ENCODE measurements at regions not wholly inside any gene's neighbourhood (a gene's known extent, or its start where the extent isn't known, plus 50 kb on each side); places are given as distances from the start of the nearest gene placed in this dataset.

- Histone ChIP-seq H3K9me3 (ENCODE audit: control insufficient read depth in 4 of 4, insufficient read depth in 3 of 4, low read length in 3 of 4) (peaks cover 0 to 4% (median 1%) of the 10 kb centered on the region in 4 donors), H3K27ac (ENCODE audit: low read depth in 1 of 2, low read length in 1 of 2) (no peak overlapping the region), H3K9ac (ENCODE audit: insufficient read depth in 1 of 2, low read length in 2 of 2) (no peak overlapping the region), H3K4me1 (ENCODE audit: control insufficient read depth in 5 of 5, insufficient read depth in 5 of 5, low read length in 5 of 5) (no peaks in the 10 kb centered on the region), H3K27me3 (ENCODE audit: control insufficient read depth in 3 of 3, insufficient read depth in 3 of 3, low read length in 2 of 3) (no peaks in the 10 kb centered on the region), H3K4me3 (no peak overlapping the region), H3K36me3 (ENCODE audit: control insufficient read depth in 4 of 4, insufficient read depth in 4 of 4, low read length in 4 of 4) (no peaks in the 10 kb centered on the region)
- no peak for TF ChIP-seq CTCF (IDR thresholded peaks at IDR 0.05; ENCODE audit: control extremely low read depth, extremely low read depth)
- no peak for ATAC-seq (ENCODE audit: insufficient read depth, low FRiP score)
- DNase-seq, result no peak
- 52 to 90% methylated on average over 1 of the region's 1 CpG for WGBS, 2 donors
Measured at GRCh38 chr5:22928821-22929482, 75.8 kb upstream of the CDH12 start.

- Histone ChIP-seq H3K4me1 (ENCODE audit: control insufficient read depth in 5 of 5, insufficient read depth in 5 of 5, low read length in 5 of 5) (no peaks in the 10 kb centered on the region), H3K27ac (ENCODE audit: low read depth in 1 of 2, low read length in 1 of 2) (no peak overlapping the region), H3K27me3 (ENCODE audit: control insufficient read depth in 3 of 3, insufficient read depth in 3 of 3, low read length in 2 of 3) (no peaks in the 10 kb centered on the region), H3K36me3 (ENCODE audit: control insufficient read depth in 4 of 4, insufficient read depth in 4 of 4, low read length in 4 of 4) (no peaks in the 10 kb centered on the region), H3K9ac (ENCODE audit: insufficient read depth in 1 of 2, low read length in 2 of 2) (no peak overlapping the region), H3K9me3 (ENCODE audit: control insufficient read depth in 4 of 4, insufficient read depth in 3 of 4, low read length in 3 of 4) (peaks cover 0 to 4% (median 1%) of the 10 kb centered on the region in 4 donors), H3K4me3 (no peak overlapping the region)
- no peak for TF ChIP-seq CTCF (IDR thresholded peaks at IDR 0.05; ENCODE audit: control extremely low read depth, extremely low read depth)
- DNase-seq (peak in 2 of 3 donors; percentile 27 to 31), ATAC-seq (ENCODE audit: insufficient read depth, low FRiP score) (no peak)
- 39 to 54% methylated on average over 1 of the region's 1 CpG for WGBS, 2 donors
Measured at GRCh38 chr5:22926574-22926973, 73.4 kb upstream of the CDH12 start.

- no peak for DNase-seq
- H3K27me3 ChIP-seq (ENCODE audit: control insufficient read depth in 3 of 3, insufficient read depth in 3 of 3, low read length in 2 of 3), result no peaks in the 10 kb centered on the region
- H3K9me3 ChIP-seq (ENCODE audit: control insufficient read depth in 4 of 4, insufficient read depth in 3 of 4, low read length in 3 of 4), result no peaks in the 10 kb centered on the region
- H3K27ac ChIP-seq (ENCODE audit: low read depth in 1 of 2, low read length in 1 of 2), result no peak overlapping the region
- WGBS, 2 donors, result 70% methylated on average over 4 of the region's 4 CpGs
- H3K4me3 ChIP-seq, result no peak overlapping the region
- no peaks in the 10 kb centered on the region for H3K4me1 ChIP-seq (ENCODE audit: control insufficient read depth in 5 of 5, insufficient read depth in 5 of 5, low read length in 5 of 5)
- H3K9ac ChIP-seq (ENCODE audit: insufficient read depth in 1 of 2, low read length in 2 of 2), result no peak overlapping the region
- no peaks in the 10 kb centered on the region for H3K36me3 ChIP-seq (ENCODE audit: control insufficient read depth in 4 of 4, insufficient read depth in 4 of 4, low read length in 4 of 4)
- no peak for TF ChIP-seq CTCF (IDR thresholded peaks at IDR 0.05; ENCODE audit: control extremely low read depth, extremely low read depth)
- no peak for ATAC-seq (ENCODE audit: insufficient read depth, low FRiP score)
Measured at GRCh38 chr5:22918511-22918910, 65.4 kb upstream of the CDH12 start.

- TF ChIP-seq CTCF (IDR thresholded peaks at IDR 0.05; ENCODE audit: control extremely low read depth, extremely low read depth), result no peak
- H3K27ac ChIP-seq (ENCODE audit: low read depth in 1 of 2, low read length in 1 of 2), result no peak overlapping the region
- no peaks in the 10 kb centered on the region for H3K27me3 ChIP-seq (ENCODE audit: control insufficient read depth in 3 of 3, insufficient read depth in 3 of 3, low read length in 2 of 3)
- H3K9ac ChIP-seq (ENCODE audit: insufficient read depth in 1 of 2, low read length in 2 of 2), result no peak overlapping the region
- 75 to 77% methylated on average over 1 of the region's 1 CpG for WGBS, 2 donors
- ATAC-seq (ENCODE audit: insufficient read depth, low FRiP score), result no peak
- H3K9me3 ChIP-seq (ENCODE audit: control insufficient read depth in 4 of 4, insufficient read depth in 3 of 4, low read length in 3 of 4), result no peaks in the 10 kb centered on the region
- no peaks in the 10 kb centered on the region for H3K36me3 ChIP-seq (ENCODE audit: control insufficient read depth in 4 of 4, insufficient read depth in 4 of 4, low read length in 4 of 4)
- no peak for DNase-seq
- no peak overlapping the region for H3K4me3 ChIP-seq
- H3K4me1 ChIP-seq (ENCODE audit: control insufficient read depth in 5 of 5, insufficient read depth in 5 of 5, low read length in 5 of 5), result no peaks in the 10 kb centered on the region
Measured at GRCh38 chr5:22916393-22916792, 63.2 kb upstream of the CDH12 start.

Measured in lung (tissue), 11 donors.